Nephron progenitor cell (in vitro differentiated cells): ENCODE measurements at regions not wholly inside any gene's neighbourhood (a gene's known extent, or its start where the extent isn't known, plus 50 kb on each side); places are given as distances from the start of the nearest gene placed in this dataset.

Experiments
- DNase-seq: peaks from one replicate; pipeline ENCODE4 v3.0.0; 2021
- H3K27ac Mint-ChIP-seq: 2 replicates; pipeline ENCODE4 v1.8.0; 2021; ENCODE audit warnings: mild to moderate bottlenecking, moderate library complexity, mixed read lengths
- H3K27me3 Mint-ChIP-seq: 2 replicates; pipeline ENCODE4 v1.8.0; 2021; ENCODE audit warnings: mild to moderate bottlenecking, low read depth, mixed read lengths; ENCODE audit not compliant: poor library complexity
- H3K36me3 Mint-ChIP-seq: 2 replicates; pipeline ENCODE4 v1.8.0; 2021; ENCODE audit warnings: low read depth, mixed read lengths
- H3K4me1 Mint-ChIP-seq: 2 replicates; pipeline ENCODE4 v1.8.0; 2021; ENCODE audit warnings: mixed read lengths
- H3K4me3 Mint-ChIP-seq: 2 replicates; pipeline ENCODE4 v1.8.0; 2021; ENCODE audit warnings: mild to moderate bottlenecking, moderate library complexity, mixed read lengths
- H3K9me3 Mint-ChIP-seq: 2 replicates; pipeline ENCODE4 v1.8.0; 2021; ENCODE audit warnings: mild to moderate bottlenecking, moderate library complexity, mixed read lengths
- CTCF ChIP-seq: fragments of 200-600 bp; sonication (generic); IDR thresholded peaks from 2 replicates; pipeline ENCODE4 v1.5.0; 2021; ENCODE audit warnings: antibody characterized with exemption

- peaks cover 14% of the 10 kb centered on the region for H3K27me3 Mint-ChIP-seq
- no peak for TF ChIP-seq CTCF
- DNase-seq: no peak
- no peak overlapping the region for H3K27ac Mint-ChIP-seq
- peaks cover 68% of the 10 kb centered on the region for H3K4me1 Mint-ChIP-seq
- no peak overlapping the region for H3K4me3 Mint-ChIP-seq
- H3K9me3 Mint-ChIP-seq: peaks cover 7% of the 10 kb centered on the region
- H3K36me3 Mint-ChIP-seq: no peaks in the 10 kb centered on the region
Observed at GRCh38 chr10:69714572-69714971, 84.5 kb downstream of the FAM241B start.

GRCh38 chr10:69715156-69715898 lies 85.3 kb downstream of the FAM241B start:
- no peak overlapping the region for H3K27ac Mint-ChIP-seq
- peaks cover 5% of the 10 kb centered on the region for H3K36me3 Mint-ChIP-seq

GRCh38 chr10:69715899-69716606 lies 85.7 kb upstream of the COL13A1 start:
- no peak overlapping the region for H3K27ac Mint-ChIP-seq
- peaks cover 19% of the 10 kb centered on the region for H3K9me3 Mint-ChIP-seq
- no peak overlapping the region for H3K4me3 Mint-ChIP-seq
- peaks cover 9% of the 10 kb centered on the region for H3K27me3 Mint-ChIP-seq
- TF ChIP-seq CTCF: no peak
- DNase-seq: no peak
- H3K4me1 Mint-ChIP-seq: peaks cover 53% of the 10 kb centered on the region
- H3K36me3 Mint-ChIP-seq: peaks cover 7% of the 10 kb centered on the region

More at GRCh38 chr10:69715156-69715898, 85.3 kb downstream of the FAM241B start:
- Mint-ChIP-seq H3K4me3 (no peak overlapping the region), H3K4me1 (peaks cover 60% of the 10 kb centered on the region), H3K27me3 (peaks cover 14% of the 10 kb centered on the region), H3K9me3 (peaks cover 15% of the 10 kb centered on the region)
- no peak for DNase-seq
- TF ChIP-seq CTCF: no peak

- Mint-ChIP-seq H3K4me3 (no peak overlapping the region), H3K36me3 (peaks cover 14% of the 10 kb centered on the region), H3K27me3 (peaks cover 8% of the 10 kb centered on the region), H3K4me1 (peaks cover 50% of the 10 kb centered on the region), H3K27ac (no peak overlapping the region), H3K9me3 (peaks cover 28% of the 10 kb centered on the region)
- peak; percentile 75 for DNase-seq
- peak; percentile 69 for TF ChIP-seq CTCF
Observed at GRCh38 chr10:69716711-69717560, 84.8 kb upstream of the COL13A1 start.

- peaks cover 31% of the 10 kb centered on the region for H3K9me3 Mint-ChIP-seq
- H3K27me3 Mint-ChIP-seq: peaks cover 4% of the 10 kb centered on the region
- DNase-seq: no peak
- peaks cover 14% of the 10 kb centered on the region for H3K36me3 Mint-ChIP-seq
- H3K4me1 Mint-ChIP-seq: peaks cover 48% of the 10 kb centered on the region
- no peak for TF ChIP-seq CTCF
- H3K4me3 Mint-ChIP-seq: no peak overlapping the region
- H3K27ac Mint-ChIP-seq: no peak overlapping the region
Observed at GRCh38 chr10:69718951-69719350, 82.8 kb upstream of the COL13A1 start.
